GM04503 (cell line): ENCODE measurements at regions not wholly inside any gene's neighbourhood (a gene's known extent, or its start where the extent isn't known, plus 50 kb on each side); places are given as distances from the start of the nearest gene placed in this dataset.

Source experiments
- DNase-seq: peaks from one replicate; pipeline ENCODE4 v3.0.0-alpha.2; 2012; ENCODE audit warnings: low read depth

GRCh38 chr17:72258711-72259110, 137.9 kb downstream of the SOX9 start:
- DNase-seq, result no peak

GRCh38 chr17:72259922-72260321, 139.1 kb downstream of the SOX9 start:
- no peak for DNase-seq

- DNase-seq, result no peak
Observed at GRCh38 chr17:72262766-72263165, 141.9 kb downstream of the SOX9 start.

- no peak for DNase-seq
Observed at GRCh38 chr17:72264682-72265405, 144.0 kb downstream of the SOX9 start.

GRCh38 chr17:72266112-72266775, 145.4 kb downstream of the SOX9 start:
- no peak for DNase-seq

GRCh38 chr17:72267601-72268000, 146.8 kb downstream of the SOX9 start:
- DNase-seq, result no peak

- no peak for DNase-seq
Observed at GRCh38 chr17:72268431-72268830, 147.6 kb downstream of the SOX9 start.

GRCh38 chr17:72270273-72270924, 149.6 kb downstream of the SOX9 start:
- DNase-seq, result no peak

GRCh38 chr17:72271603-72272002, 150.8 kb downstream of the SOX9 start:
- no peak for DNase-seq

- DNase-seq, result no peak
Observed at GRCh38 chr17:72273289-72274056, 152.7 kb downstream of the SOX9 start.

GRCh38 chr17:72274614-72275013, 153.8 kb downstream of the SOX9 start:
- no peak for DNase-seq

- no peak for DNase-seq
Observed at GRCh38 chr17:72280881-72281280, 160.1 kb downstream of the SOX9 start.

- DNase-seq, result no peak
Observed at GRCh38 chr17:72282439-72283029, 161.7 kb downstream of the SOX9 start.

GRCh38 chr17:72284806-72285205, 164.0 kb downstream of the SOX9 start:
- DNase-seq, result no peak

GRCh38 chr17:72287586-72287985, 166.8 kb downstream of the SOX9 start:
- DNase-seq, result no peak

- no peak for DNase-seq
Observed at GRCh38 chr17:72294487-72294893, 173.7 kb downstream of the SOX9 start.

- DNase-seq, result no peak
Observed at GRCh38 chr17:72295916-72296315, 175.1 kb downstream of the SOX9 start.

GRCh38 chr17:72296456-72296855, 175.6 kb downstream of the SOX9 start:
- no peak for DNase-seq

GRCh38 chr17:72297326-72298115, 176.7 kb downstream of the SOX9 start:
- DNase-seq, result no peak

GRCh38 chr17:72299100-72299499, 178.3 kb downstream of the SOX9 start:
- no peak for DNase-seq

GRCh38 chr17:72299592-72299991, 178.8 kb downstream of the SOX9 start:
- DNase-seq, result no peak
